A549 (cell line): ENCODE measurements at regions not wholly inside any gene's neighbourhood (a gene's known extent, or its start where the extent isn't known, plus 50 kb on each side); places are given as distances from the start of the nearest gene placed in this dataset.

ENCODE experiments used
- ATAC-seq, 2 experiments: fragments of 200-7000 bp in 1 of 2; fragments of >200 bp in 1 of 2; cut with Nextera tagmentation in 1 of 2; cut with Tn5 transposase in 1 of 2; 3 replicates each; pipeline versions ENCODE4 v1.8.0 to v1.9.1; 2018 to 2020; ENCODE audit warnings: mild to moderate bottlenecking in 1 of 2, moderate library complexity in 1 of 2
- CTCF ChIA-PET: fragments of 300-600 bp; sonication (Branson Sonifier 250); formaldehyde crosslinking; extraction: SDS; loops from one replicate; lab custom pipeline; 2021; ENCODE audit warnings: antibody characterized with exemption, inconsistent platforms; lab: Yijun Ruan, JAX
- POLR2A ChIA-PET: fragments of 350-600 bp; formaldehyde crosslinking; extraction: SDS; loops from one replicate; lab custom pipeline; 2021; ENCODE audit warnings: antibody characterized with exemption, inconsistent platforms; lab: Yijun Ruan, JAX
- DNase-seq, 2 experiments: peaks; one replicate each; pipeline versions ENCODE4 v3.0.0 to v3.0.0-alpha.2; 2011 to 2016; ENCODE audit warnings: low read depth in 1 of 2, low spot score in 1 of 2
- FAIRE-seq: peaks from 2 replicates; lab custom pipeline; 2011; peaks lifted over from hg19 to GRCh38; lab: Jason Lieb, UNC
- H3K27ac ChIP-seq, 2 experiments: fragments of >200 bp; sonication (Bioruptor Twin); formaldehyde crosslinking; 3 replicates each; pipeline ENCODE4 v1.5.1; 2016 to 2017
- H3K4me1 ChIP-seq: fragments of >200 bp; sonication (Bioruptor Twin); formaldehyde crosslinking; 3 replicates; pipeline ENCODE4 v1.6.1; 2016
- H3K4me2 ChIP-seq: fragments of >200 bp; sonication (Bioruptor Twin); formaldehyde crosslinking; 3 replicates; pipeline ENCODE4 v1.6.1; 2016
- H3K4me3 ChIP-seq: fragments of >200 bp; sonication (Bioruptor Twin); formaldehyde crosslinking; 3 replicates; pipeline ENCODE4 v1.5.1; 2016
- H3K9me3 ChIP-seq: fragments of >200 bp; sonication (Bioruptor Twin); formaldehyde crosslinking; 3 replicates; pipeline ENCODE4 v1.6.1; 2016
- BHLHE40 ChIP-seq: IDR thresholded peaks from 2 replicates; pipeline ENCODE4 v1.6.1; 2012; ENCODE audit warnings: low read depth, low read length, inconsistent platforms
- CBX2 ChIP-seq: fragments of 200-600 bp; sonication (generic); IDR thresholded peaks from 2 replicates; pipeline ENCODE4 v1.6.1; 2016; ENCODE audit warnings: low read depth, mild to moderate bottlenecking, borderline replicate concordance
- CHD2 ChIP-seq: fragments of 150-350 bp; IDR thresholded peaks from 2 replicates; pipeline ENCODE4 v1.6.1; 2014; ENCODE audit warnings: low read length; ENCODE audit not compliant: partially characterized antibody
- CHD4 ChIP-seq: fragments of 200-600 bp; sonication (generic); IDR thresholded peaks from 2 replicates; pipeline ENCODE4 v1.6.1; 2016; ENCODE audit warnings: antibody characterized with exemption, mild to moderate bottlenecking, borderline replicate concordance
- ESRRA ChIP-seq: fragments of 150-350 bp; IDR thresholded peaks from 2 replicates; pipeline ENCODE4 v1.6.1; 2014; ENCODE audit warnings: mild to moderate bottlenecking, low read length, borderline replicate concordance
- FOSL2 ChIP-seq, 2 experiments: fragments of 450-650 bp in 1 of 2; fragments of >200 bp in 1 of 2; sonication (Bioruptor Twin) in 1 of 2; formaldehyde crosslinking; IDR thresholded peaks; 2 replicates each; pipeline versions ENCODE4 v1.5.0 to v1.6.1; 2016 to 2020; ENCODE audit warnings: mild to moderate bottlenecking in 1 of 2, moderate library complexity in 1 of 2
- HDAC2 ChIP-seq: fragments of 200-600 bp; sonication (generic); IDR thresholded peaks from 2 replicates; pipeline ENCODE4 v1.6.1; 2016
- HOXA7 ChIP-seq: fragments of 250-450 bp; sonication (Bioruptor Pico); IDR thresholded peaks from 2 replicates; pipeline ENCODE4 v1.5.0; 2020; ENCODE audit warnings: mild to moderate bottlenecking, moderate library complexity
- HOXB13 ChIP-seq: fragments of 250-450 bp; sonication (Bioruptor Pico); IDR thresholded peaks from 2 replicates; pipeline ENCODE4 v1.5.0; 2020; ENCODE audit warnings: low read depth, mild to moderate bottlenecking, moderate library complexity
- JUNB ChIP-seq: fragments of >200 bp; sonication (Bioruptor Twin); formaldehyde crosslinking; IDR thresholded peaks from 2 replicates; pipeline ENCODE4 v1.6.1; 2016
- RAD21 ChIP-seq, 2 experiments: fragments of >200 bp in 1 of 2; sonication (Bioruptor Twin) in 1 of 2; formaldehyde crosslinking in 1 of 2; IDR thresholded peaks in 1 of 2; conservative IDR thresholded peaks in 1 of 2; 2 replicates in 1 of 2; 3 replicates in 1 of 2; pipeline ENCODE4 v1.6.1; 2012 to 2018; ENCODE audit warnings: inconsistent platforms in 1 of 2
- RCOR1 ChIP-seq: fragments of 150-350 bp; IDR thresholded peaks from 2 replicates; pipeline ENCODE4 v1.6.1; 2014; ENCODE audit warnings: antibody characterized with exemption, low read length, low read depth
- REST ChIP-seq: fragments of 200-600 bp; sonication (generic); IDR thresholded peaks from 2 replicates; pipeline ENCODE4 v1.6.1; 2016; ENCODE audit warnings: antibody characterized with exemption, mild to moderate bottlenecking, moderate library complexity
- RNF2 ChIP-seq: fragments of 200-600 bp; sonication (generic); IDR thresholded peaks from 2 replicates; pipeline ENCODE4 v1.6.1; 2016; ENCODE audit warnings: low read depth, mild to moderate bottlenecking, antibody characterized with exemption, moderate library complexity, borderline replicate concordance
- SREBF2 ChIP-seq: fragments of 450-650 bp; IDR thresholded peaks from 2 replicates; pipeline ENCODE4 v1.6.1; 2014; ENCODE audit warnings: mild to moderate bottlenecking, moderate library complexity
- TP53 ChIP-seq: fragments of 250-450 bp; sonication (Bioruptor Pico); IDR thresholded peaks from 2 replicates; pipeline ENCODE4 v1.5.0; 2021; ENCODE audit warnings: mild to moderate bottlenecking, moderate library complexity
- ZNF302 ChIP-seq: fragments of 250-450 bp; sonication (Bioruptor Pico); IDR thresholded peaks from 2 replicates; pipeline ENCODE4 v1.9.0; 2021; ENCODE audit warnings: inconsistent platforms, mild to moderate bottlenecking, moderate library complexity
- WGBS: methylation state at CpG from one replicate; pipeline ENCODE4 v1.1.6; 2017; ENCODE audit errors: missing lambda C conversion rate; 5-methylcytosine and 5-hydroxymethylcytosine counted together
- TF ChIP-seq, protein P1 (sequence below): IDR thresholded peaks from 2 replicates; pipeline ENCODE4 v1.6.1; 2012
- TF ChIP-seq, protein P2 (sequence below): fragments of >200 bp; sonication (Bioruptor Twin); formaldehyde crosslinking; IDR thresholded peaks from 3 replicates; pipeline ENCODE4 v1.5.1; 2016
- TF ChIP-seq, protein P3 (sequence below): IDR thresholded peaks from 2 replicates; pipeline ENCODE4 v1.6.1; 2012
- TF ChIP-seq, protein P4 (sequence below): fragments of 250-450 bp; sonication (Bioruptor Pico); IDR thresholded peaks from 2 replicates; pipeline ENCODE4 v1.5.0; 2020; ENCODE audit warnings: low read depth, mild to moderate bottlenecking, moderate library complexity
- TF ChIP-seq, protein P5 (sequence below): fragments of 250-450 bp; sonication (Bioruptor Pico); IDR thresholded peaks from 2 replicates; pipeline ENCODE4 v1.5.0; 2021; ENCODE audit warnings: mild to moderate bottlenecking, moderate library complexity, borderline replicate concordance

DNA sequence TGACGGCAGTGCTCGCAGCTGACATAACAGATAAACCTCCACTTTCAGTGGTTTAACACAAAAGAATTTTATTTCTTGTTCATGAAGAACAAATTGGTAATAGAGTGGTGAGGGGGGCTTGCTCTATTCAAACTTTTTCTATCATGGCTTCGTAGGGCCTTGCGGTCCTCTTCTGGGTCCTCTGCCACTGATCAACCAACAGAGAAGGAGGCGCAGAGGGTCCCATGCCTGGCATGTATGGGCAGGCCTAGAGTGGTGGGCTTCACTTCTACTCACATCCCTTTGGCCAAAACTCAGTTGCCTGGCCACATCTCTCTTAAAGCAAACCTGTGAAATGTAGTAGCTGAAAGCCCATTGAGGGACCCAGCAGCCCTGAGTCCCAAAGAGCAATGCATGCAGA is 460.5 kb downstream of the SIPA1L2 start:
- WGBS = 91% methylated on average over 5 of the region's 5 CpGs
- Histone ChIP-seq H3K9me3 (no peaks in the 10 kb centered on the region), H3K4me3 (no peak overlapping the region), H3K4me1 (peaks cover 7% of the 10 kb centered on the region), H3K27ac (no peak overlapping the region), H3K4me2 (no peak overlapping the region)
- TF ChIP-seq BHLHE40 (no peak), HOXA7 (CRISPR knock-in tag) (no peak), REST (no peak), HDAC2 (no peak), RAD21 (conservative IDR thresholded peaks at IDR 0.05 in 1 of 2, IDR thresholded peaks at IDR 0.05 in 1 of 2) (no peak), RCOR1 (no peak), TP53 (no peak), RNF2 (no peak), CHD2 (no peak), FOSL2 (IDR thresholded peaks at IDR 0.05) (no peak), FOSL2 (CRISPR knock-in tag; IDR thresholded peaks at IDR 0.05) (no peak), HOXB13 (no peak), SREBF2 (no peak), CHD4 (no peak), JUNB (no peak), CBX2 (no peak)
- TF ChIP-seq, protein P1, sequence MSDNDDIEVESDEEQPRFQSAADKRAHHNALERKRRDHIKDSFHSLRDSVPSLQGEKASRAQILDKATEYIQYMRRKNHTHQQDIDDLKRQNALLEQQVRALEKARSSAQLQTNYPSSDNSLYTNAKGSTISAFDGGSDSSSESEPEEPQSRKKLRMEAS = no peak
- TF ChIP-seq, protein P2, sequence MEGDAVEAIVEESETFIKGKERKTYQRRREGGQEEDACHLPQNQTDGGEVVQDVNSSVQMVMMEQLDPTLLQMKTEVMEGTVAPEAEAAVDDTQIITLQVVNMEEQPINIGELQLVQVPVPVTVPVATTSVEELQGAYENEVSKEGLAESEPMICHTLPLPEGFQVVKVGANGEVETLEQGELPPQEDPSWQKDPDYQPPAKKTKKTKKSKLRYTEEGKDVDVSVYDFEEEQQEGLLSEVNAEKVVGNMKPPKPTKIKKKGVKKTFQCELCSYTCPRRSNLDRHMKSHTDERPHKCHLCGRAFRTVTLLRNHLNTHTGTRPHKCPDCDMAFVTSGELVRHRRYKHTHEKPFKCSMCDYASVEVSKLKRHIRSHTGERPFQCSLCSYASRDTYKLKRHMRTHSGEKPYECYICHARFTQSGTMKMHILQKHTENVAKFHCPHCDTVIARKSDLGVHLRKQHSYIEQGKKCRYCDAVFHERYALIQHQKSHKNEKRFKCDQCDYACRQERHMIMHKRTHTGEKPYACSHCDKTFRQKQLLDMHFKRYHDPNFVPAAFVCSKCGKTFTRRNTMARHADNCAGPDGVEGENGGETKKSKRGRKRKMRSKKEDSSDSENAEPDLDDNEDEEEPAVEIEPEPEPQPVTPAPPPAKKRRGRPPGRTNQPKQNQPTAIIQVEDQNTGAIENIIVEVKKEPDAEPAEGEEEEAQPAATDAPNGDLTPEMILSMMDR = no peak
- TF ChIP-seq, protein P3, sequence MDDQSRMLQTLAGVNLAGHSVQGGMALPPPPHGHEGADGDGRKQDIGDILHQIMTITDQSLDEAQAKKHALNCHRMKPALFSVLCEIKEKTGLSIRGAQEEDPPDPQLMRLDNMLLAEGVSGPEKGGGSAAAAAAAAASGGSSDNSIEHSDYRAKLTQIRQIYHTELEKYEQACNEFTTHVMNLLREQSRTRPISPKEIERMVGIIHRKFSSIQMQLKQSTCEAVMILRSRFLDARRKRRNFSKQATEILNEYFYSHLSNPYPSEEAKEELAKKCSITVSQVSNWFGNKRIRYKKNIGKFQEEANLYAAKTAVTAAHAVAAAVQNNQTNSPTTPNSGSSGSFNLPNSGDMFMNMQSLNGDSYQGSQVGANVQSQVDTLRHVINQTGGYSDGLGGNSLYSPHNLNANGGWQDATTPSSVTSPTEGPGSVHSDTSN = no peak
- TF ChIP-seq, protein P4, sequence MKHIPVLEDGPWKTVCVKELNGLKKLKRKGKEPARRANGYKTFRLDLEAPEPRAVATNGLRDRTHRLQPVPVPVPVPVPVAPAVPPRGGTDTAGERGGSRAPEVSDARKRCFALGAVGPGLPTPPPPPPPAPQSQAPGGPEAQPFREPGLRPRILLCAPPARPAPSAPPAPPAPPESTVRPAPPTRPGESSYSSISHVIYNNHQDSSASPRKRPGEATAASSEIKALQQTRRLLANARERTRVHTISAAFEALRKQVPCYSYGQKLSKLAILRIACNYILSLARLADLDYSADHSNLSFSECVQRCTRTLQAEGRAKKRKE (CRISPR knock-in tag) = no peak
- no peak for DNase-seq
- ChIA-PET CTCF (interaction anchor here (0.9 to 1.7 kb wide), 3 partner anchors 9 to 303 kb away, joined by 3 to 6 read pairs (median 3); no protein-coding TSS in a partner anchor), POLR2A (no interaction called here)
- FAIRE-seq = no peak
- no peak for ATAC-seq

DNA sequence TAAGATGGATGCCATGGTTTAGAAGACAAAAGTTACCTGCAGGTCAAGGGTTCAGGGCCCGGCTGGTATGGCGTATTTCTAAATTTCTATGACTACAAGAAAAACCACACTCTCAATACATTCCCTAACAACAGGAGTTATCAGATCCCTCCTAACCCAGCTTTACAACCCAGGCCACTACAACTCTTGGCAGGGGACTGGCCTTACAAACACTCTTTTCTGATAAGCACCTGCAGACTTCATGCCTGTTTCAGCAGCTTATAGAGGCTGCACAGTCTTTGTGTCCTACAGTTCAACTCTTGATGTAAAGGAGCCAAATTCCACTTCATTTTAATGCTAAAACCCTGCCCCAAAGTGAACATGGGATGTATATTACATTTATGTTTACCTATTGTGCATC is 461.4 kb downstream of the SIPA1L2 start:
- ChIA-PET CTCF (interaction anchor here (0.9 kb wide), 1 partner anchor 8 kb away, joined by 3 read pairs; no protein-coding TSS in a partner anchor), POLR2A (no interaction called here)
- DNase-seq (no peak), FAIRE-seq (no peak), ATAC-seq (no peak)
- TF ChIP-seq ESRRA (no peak), CHD4 (no peak), ZNF302 (no peak)
- TF ChIP-seq, protein P5, sequence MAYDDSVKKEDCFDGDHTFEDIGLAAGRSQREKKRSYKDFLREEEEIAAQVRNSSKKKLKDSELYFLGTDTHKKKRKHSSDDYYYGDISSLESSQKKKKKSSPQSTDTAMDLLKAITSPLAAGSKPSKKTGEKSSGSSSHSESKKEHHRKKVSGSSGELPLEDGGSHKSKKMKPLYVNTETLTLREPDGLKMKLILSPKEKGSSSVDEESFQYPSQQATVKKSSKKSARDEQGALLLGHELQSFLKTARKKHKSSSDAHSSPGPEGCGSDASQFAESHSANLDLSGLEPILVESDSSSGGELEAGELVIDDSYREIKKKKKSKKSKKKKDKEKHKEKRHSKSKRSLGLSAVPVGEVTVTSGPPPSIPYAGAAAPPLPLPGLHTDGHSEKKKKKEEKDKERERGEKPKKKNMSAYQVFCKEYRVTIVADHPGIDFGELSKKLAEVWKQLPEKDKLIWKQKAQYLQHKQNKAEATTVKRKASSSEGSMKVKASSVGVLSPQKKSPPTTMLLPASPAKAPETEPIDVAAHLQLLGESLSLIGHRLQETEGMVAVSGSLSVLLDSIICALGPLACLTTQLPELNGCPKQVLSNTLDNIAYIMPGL = no peak
- H3K9me3 ChIP-seq = no peaks in the 10 kb centered on the region
- H3K4me3 ChIP-seq = no peak overlapping the region
- no peak overlapping the region for H3K4me2 ChIP-seq
- peaks cover 16% of the 10 kb centered on the region for H3K4me1 ChIP-seq
- WGBS = 88% methylated on average over 2 of the region's 2 CpGs
- H3K27ac ChIP-seq = no peak overlapping the region
